Ishikawa (cell line): ENCODE measurements at regions not wholly inside any gene's neighbourhood (a gene's known extent, or its start where the extent isn't known, plus 50 kb on each side); places are given as distances from the start of the nearest gene placed in this dataset.

Experiments
- CEBPB ChIP-seq: IDR thresholded peaks from 2 replicates; pipeline ENCODE4 v1.6.1; 2012
- CREB1 ChIP-seq: IDR thresholded peaks from 2 replicates; pipeline ENCODE4 v1.6.1; 2012; ENCODE audit warnings: low read depth
- EP300 ChIP-seq: IDR thresholded peaks from 2 replicates; pipeline ENCODE4 v1.6.1; 2012; ENCODE audit warnings: borderline replicate concordance
- MAX ChIP-seq: IDR thresholded peaks from 2 replicates; pipeline ENCODE4 v1.6.1; 2012
- RAD21 ChIP-seq: IDR thresholded peaks from 2 replicates; pipeline ENCODE4 v1.6.1; 2012; ENCODE audit warnings: low read depth
- TCF12 ChIP-seq: IDR thresholded peaks from 2 replicates; pipeline ENCODE4 v1.6.1; 2012; ENCODE audit warnings: low read depth
- TEAD4 ChIP-seq: IDR thresholded peaks from 2 replicates; pipeline ENCODE4 v1.6.1; 2012
- YY1 ChIP-seq: IDR thresholded peaks from 2 replicates; pipeline ENCODE4 v1.6.1; 2012; ENCODE audit warnings: low read depth

- no peak for TF ChIP-seq TCF12
- no peak for TF ChIP-seq TEAD4
- no peak for TF ChIP-seq EP300
- no peak for TF ChIP-seq MAX
- no peak for TF ChIP-seq YY1
- TF ChIP-seq CEBPB, result no peak
- no peak for TF ChIP-seq RAD21
- no peak for TF ChIP-seq CREB1
These were observed 126.9 kb upstream of the HAND2 start for GRCh38 chr4:173656898-173657297.
